ENCODE measurements at regions not wholly inside any gene's neighbourhood (a gene's known extent, or its start where the extent isn't known, plus 50 kb on each side); places are given as distances from the start of the nearest gene placed in this dataset.
"Not testable (repeated sequence)": the region's sequence is repeated elsewhere in the genome, so short reads cannot be mapped to it uniquely, and the experiment has no call there.

- no peak overlapping the region for H3K27ac ChIP-seq
- H3K36me3 ChIP-seq: no peaks in the 10 kb centered on the region
- no peaks in the 10 kb centered on the region for H3K27me3 ChIP-seq (ENCODE audit: insufficient read depth, low read depth, severe bottlenecking)
- H3K4me3 ChIP-seq (ENCODE audit: low read depth, low read length): no peak overlapping the region
- DNase-seq: no peak
- H3K9me3 ChIP-seq (ENCODE audit: severe bottlenecking): peaks cover 2% of the 10 kb centered on the region
- TF ChIP-seq CTCF (IDR thresholded peaks at IDR 0.05; ENCODE audit: low read depth, low read length): no peak
Observed at GRCh38 chr2:242040681-242041080, 171.2 kb downstream of the RTP5 start.

- H3K27ac ChIP-seq: no peak overlapping the region
- H3K36me3 ChIP-seq: no peaks in the 10 kb centered on the region
- H3K27me3 ChIP-seq (ENCODE audit: insufficient read depth, low read depth, severe bottlenecking): no peaks in the 10 kb centered on the region
- peaks cover 5% of the 10 kb centered on the region for H3K9me3 ChIP-seq (ENCODE audit: severe bottlenecking)
- no peak overlapping the region for H3K4me3 ChIP-seq (ENCODE audit: low read depth, low read length)
- DNase-seq: no peak
- no peak for TF ChIP-seq CTCF (IDR thresholded peaks at IDR 0.05; ENCODE audit: low read depth, low read length)
Observed at GRCh38 chr2:242041816-242042215, 172.3 kb downstream of the RTP5 start.

- Histone ChIP-seq H3K27me3 (ENCODE audit: insufficient read depth, low read depth, severe bottlenecking) (no peaks in the 10 kb centered on the region), H3K4me3 (ENCODE audit: low read depth, low read length) (no peak overlapping the region), H3K36me3 (no peaks in the 10 kb centered on the region), H3K27ac (no peak overlapping the region), H3K9me3 (ENCODE audit: severe bottlenecking) (peaks cover 5% of the 10 kb centered on the region)
- TF ChIP-seq CTCF (IDR thresholded peaks at IDR 0.05; ENCODE audit: low read depth, low read length): no peak
- no peak for DNase-seq
Observed at GRCh38 chr2:242043538-242044312, 174.2 kb downstream of the RTP5 start.

GRCh38 chr2:242044313-242044590 is 174.7 kb downstream of the RTP5 start:
- TF ChIP-seq CTCF (IDR thresholded peaks at IDR 0.05; ENCODE audit: low read depth, low read length): no peak
- Histone ChIP-seq H3K27me3 (ENCODE audit: insufficient read depth, low read depth, severe bottlenecking) (no peaks in the 10 kb centered on the region), H3K9me3 (ENCODE audit: severe bottlenecking) (peaks cover 5% of the 10 kb centered on the region), H3K4me3 (ENCODE audit: low read depth, low read length) (no peak overlapping the region), H3K36me3 (no peaks in the 10 kb centered on the region), H3K27ac (no peak overlapping the region)
- no peak for DNase-seq

- not testable (repeated sequence) for H3K9me3 ChIP-seq (ENCODE audit: severe bottlenecking); H3K36me3 ChIP-seq; H3K27me3 ChIP-seq (ENCODE audit: insufficient read depth, low read depth, severe bottlenecking); H3K27ac ChIP-seq; DNase-seq; H3K4me3 ChIP-seq (ENCODE audit: low read depth, low read length)
Observed at GRCh38 chr2:242045596-242046144, 176.1 kb downstream of the RTP5 start.

- Histone ChIP-seq H3K27me3 (ENCODE audit: insufficient read depth, low read depth, severe bottlenecking) (no peaks in the 10 kb centered on the region), H3K27ac (no peak overlapping the region), H3K9me3 (ENCODE audit: severe bottlenecking) (peaks cover 5% of the 10 kb centered on the region), H3K36me3 (no peaks in the 10 kb centered on the region), H3K4me3 (ENCODE audit: low read depth, low read length) (no peak overlapping the region)
- no peak for TF ChIP-seq CTCF (IDR thresholded peaks at IDR 0.05; ENCODE audit: low read depth, low read length)
- DNase-seq: no peak
Observed at GRCh38 chr2:242046206-242046826, 176.8 kb downstream of the RTP5 start.

Data from WERI-Rb-1 (cell line).